ENCODE measurements at regions not wholly inside any gene's neighbourhood (a gene's known extent, or its start where the extent isn't known, plus 50 kb on each side); places are given as distances from the start of the nearest gene placed in this dataset.

DNA sequence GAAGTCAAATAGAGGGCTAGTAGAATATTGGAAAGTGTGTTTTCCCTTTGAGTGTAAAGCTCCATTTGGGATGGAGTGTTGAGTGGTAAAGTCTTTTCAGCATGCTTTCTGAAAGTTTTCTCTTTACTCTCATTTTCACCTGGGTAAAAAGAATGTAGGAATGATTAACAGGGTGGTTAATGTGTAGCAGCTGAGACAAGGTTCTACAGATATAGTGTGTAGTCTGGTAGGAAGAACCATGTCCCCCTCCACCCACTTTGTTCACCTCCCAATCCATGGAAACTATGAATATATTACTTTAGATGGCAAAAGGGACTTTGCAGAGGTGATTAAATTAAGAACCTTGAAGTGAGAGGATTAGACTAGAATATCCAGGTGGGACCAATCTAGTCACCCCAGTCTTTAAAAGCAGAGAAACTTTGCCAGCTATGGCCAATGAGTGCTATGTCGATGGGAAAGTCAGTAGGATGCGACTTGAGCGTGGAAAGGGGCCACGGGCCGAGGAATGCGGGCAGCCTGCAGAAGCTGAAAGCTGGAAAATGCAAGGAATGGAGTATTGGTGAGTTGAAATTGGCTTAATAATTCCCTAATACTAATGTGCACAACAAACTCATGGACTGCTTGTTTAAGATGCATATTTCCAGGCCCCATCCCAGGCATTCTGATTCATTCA is 166.3 kb upstream of the AHR start:
- DNase-seq: no peak

DNA sequence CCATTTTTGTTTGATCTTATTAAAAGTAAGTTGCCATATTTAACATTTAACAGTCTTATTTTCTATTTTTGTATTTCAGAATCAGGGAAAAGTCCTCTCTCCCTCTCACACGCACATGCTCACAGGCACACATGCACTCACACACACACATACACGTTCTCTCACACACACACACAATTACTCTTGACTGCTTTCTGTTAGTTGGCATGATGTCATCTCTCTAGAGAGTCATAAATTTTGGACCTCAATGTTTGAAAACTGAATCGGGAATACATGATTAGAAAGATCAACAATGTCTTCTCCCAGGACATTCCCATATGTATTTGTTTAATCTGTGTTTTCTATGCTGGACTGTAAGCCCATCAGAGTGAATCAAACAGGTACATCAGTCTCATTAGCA is 165.7 kb upstream of the AHR start:
- DNase-seq: no peak

GRCh38 chr7:17133977-17134376 is 164.5 kb upstream of the AHR start:
- no peak for DNase-seq

DNA sequence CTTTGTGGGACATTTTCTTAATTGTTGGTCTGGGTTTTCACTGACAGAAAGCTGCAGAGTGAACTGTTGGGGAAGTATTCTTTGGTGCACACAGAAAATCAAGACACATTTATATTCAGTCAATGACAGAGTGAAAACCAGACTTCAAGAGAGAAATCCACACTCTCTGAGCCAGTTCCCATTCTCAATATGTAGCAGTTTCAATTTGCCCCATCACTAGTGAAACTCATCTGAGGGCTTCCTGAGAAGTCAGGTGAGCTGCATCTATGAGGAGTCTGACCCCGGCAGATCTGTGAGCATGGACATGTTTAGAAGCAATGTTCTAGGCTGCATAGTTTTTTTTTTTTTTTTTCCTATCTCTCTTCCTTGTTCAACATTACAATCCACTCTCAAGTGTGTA is 163.7 kb upstream of the AHR start:
- no peak for DNase-seq

GRCh38 chr7:17136126-17136525 is 162.3 kb upstream of the AHR start:
- no peak for DNase-seq

DNA sequence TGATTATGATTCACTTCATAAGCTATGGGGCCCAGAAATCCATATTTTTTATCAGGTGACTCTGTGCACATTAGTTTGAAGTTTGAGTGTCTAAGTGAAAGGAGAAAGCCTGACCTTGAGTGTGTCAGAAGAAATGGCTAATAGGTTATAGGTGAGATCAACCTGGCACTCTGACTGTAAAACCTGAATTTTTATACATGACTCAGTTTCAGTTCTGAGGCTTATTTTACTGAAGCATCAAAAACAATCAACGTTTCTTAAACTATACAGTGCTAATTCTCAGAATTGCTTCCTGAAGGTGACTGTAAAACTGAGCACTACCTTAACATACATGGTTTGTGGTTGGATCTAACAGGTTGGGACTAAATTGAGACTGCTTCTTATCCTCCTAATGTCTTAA is 159.4 kb upstream of the AHR start:
- DNase-seq: no peak

GRCh38 chr7:17140406-17140805 is 158.0 kb upstream of the AHR start:
- DNase-seq: no peak

GRCh38 chr7:17142831-17143541 is 155.5 kb upstream of the AHR start:
- DNase-seq: peak; percentile 84

DNA sequence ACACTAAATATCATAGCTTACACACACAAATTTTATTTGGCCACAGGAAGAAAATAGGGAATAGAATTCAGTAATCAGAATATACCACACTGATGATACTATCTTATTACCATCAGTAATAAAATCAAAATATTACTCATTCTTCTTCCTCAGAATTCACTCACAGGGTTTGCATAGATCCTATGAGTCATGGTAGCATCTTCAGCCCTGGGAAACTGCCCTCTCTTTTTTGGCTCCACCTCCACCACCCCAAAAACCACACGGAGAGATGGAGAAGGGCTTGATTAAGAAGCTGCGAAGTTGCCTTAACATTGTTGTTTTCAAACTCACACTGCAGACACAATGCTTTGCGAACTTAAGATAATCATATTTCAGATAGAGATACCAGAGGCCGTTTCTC is 154.1 kb upstream of the AHR start:
- DNase-seq: peak; percentile 80

- DNase-seq: no peak
These were observed 151.8 kb upstream of the AHR start for GRCh38 chr7:17146621-17147020.

DNA sequence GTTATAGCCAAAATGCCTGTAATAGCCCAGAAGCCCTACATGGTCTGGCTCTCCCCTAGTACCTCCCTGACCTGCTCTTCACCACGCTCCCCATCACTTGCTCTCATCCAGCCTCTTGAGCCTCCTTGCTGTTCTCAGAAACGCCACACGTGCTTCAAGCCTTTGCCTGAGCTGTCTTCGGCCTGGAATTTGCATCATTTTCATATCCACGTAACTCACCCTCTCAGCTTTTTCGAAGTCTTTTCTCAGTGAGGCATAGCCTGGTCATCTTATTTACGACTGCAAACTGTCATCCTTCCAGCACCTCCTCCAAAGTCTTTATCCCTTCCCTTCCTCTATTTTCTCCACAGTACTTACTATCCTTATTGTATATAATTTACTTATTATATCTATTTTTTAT is 151.0 kb upstream of the AHR start:
- no peak for DNase-seq

DNA sequence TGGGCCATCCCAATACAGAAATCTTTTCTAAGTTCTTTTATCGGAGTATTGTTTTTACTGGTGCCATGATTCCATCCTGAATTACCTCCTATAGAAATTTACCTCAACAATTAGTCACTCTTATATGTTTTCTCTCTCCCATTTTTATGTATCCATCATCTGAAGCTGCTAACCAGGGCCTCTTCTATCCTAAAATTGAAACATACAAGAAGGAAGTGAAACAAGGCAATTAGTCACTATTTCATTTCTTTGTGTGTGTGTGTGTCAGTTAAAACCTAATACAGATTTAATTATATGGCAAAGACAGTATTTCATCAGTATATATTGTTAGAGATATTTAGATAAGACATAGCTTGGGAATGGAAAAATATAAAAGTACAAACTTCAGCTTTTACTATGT is 148.4 kb upstream of the AHR start:
- peak; percentile 72 for DNase-seq

DNA sequence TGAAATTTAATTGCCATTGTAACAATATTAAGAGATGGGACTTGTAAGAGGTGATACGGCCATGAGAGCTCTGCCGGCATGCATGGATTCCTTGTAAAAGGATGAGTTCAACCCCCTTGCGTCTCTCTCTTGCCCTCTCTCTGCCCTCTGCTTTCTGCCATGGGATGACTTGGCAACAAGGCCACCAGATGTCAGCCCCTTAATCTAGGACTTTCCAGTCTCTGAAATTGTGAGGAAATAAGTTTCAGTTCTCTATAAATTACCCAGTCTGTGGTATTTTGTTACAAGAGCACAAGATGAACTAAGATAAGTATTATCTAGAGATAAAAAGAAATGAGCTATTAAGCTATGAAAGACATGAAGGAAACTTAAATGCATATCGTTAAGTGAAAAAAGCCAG is 145.7 kb upstream of the AHR start:
- DNase-seq: peak; percentile 92

DNA sequence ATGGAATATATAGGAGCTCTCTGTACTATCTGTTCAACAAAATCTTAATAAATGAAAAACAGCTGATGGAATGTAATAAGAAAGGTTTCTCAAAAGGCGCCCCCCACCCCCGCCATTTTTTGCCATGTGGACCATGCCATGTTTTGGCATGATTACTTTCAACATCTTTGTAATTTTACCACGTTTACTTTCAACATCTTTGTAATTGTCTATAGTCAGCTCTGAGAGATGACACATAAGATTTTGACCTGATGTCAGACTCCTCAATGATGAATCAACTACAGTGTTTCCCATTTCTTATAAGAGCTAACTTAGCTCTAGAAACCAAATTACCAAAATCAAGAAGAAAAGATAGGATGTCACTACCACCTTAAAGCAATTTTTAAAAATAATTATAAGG is 144.9 kb upstream of the AHR start:
- DNase-seq: peak; percentile 82

- no peak for DNase-seq
These were observed 142.9 kb upstream of the AHR start for GRCh38 chr7:17155529-17155928.

GRCh38 chr7:17158261-17158660 is 140.2 kb upstream of the AHR start:
- DNase-seq: no peak

- DNase-seq: no peak
These were observed 138.9 kb upstream of the AHR start for GRCh38 chr7:17159500-17160037.

DNA sequence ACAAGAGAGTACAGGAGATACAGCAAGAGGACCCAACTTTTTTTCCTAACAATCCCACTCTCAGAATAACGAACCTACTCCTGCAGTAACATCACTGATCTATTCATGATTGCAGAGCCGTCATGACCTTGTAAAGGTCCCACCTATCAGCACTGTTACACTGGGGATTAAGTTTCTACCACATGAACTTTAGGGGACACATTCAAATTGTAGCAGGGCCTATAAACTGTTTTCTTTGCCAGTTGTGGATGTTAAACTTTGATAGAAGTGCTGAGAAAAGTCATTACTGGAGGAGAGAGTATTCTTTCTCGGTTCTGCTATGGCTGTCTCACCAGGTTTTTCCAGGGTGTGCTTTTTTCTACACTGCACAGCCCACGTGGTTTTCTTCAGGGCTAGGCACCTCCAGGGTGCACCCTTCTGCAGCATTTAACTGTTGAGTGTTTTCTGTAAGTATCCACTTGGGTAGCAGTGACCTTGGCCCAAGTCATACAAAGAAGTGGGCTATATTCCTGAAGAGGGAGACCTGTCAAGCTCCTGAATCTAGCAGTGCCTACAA is 131.6 kb upstream of the AHR start:
- no peak for DNase-seq

- DNase-seq: no peak
These were observed 130.0 kb upstream of the AHR start for GRCh38 chr7:17168416-17168815.

GRCh38 chr7:17171427-17171826 is 127.0 kb upstream of the AHR start:
- DNase-seq: no peak

GRCh38 chr7:17176371-17177032 is 122.0 kb upstream of the AHR start:
- DNase-seq: no peak

- no peak for DNase-seq
These were observed 119.9 kb upstream of the AHR start for GRCh38 chr7:17178545-17178944.

DNA sequence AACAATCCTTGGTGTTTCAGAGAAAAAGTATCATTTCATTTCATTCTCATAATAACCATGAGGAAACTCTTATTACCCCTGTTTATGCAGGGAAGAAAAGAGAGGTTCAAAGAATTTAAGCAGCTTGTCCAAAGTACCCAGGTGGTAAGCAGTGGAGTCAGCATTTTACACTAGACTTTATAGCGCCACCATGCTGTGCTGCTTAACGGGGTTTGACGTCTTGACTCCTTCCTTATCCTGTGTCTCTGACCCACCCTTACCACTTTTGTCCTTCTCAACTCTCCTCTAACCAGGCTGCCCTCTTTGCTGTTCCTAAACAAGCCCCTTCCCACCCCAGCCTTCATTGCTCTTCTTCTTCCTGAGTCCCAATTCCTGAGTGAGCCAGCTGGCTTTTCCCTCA is 117.0 kb upstream of the AHR start:
- no peak for DNase-seq

All from suppressor macrophage treated with lipopolysaccharide for 4 hours (primary cell).